Lower leg skin (tissue), 4 donors: ENCODE measurements at regions not wholly inside any gene's neighbourhood (a gene's known extent, or its start where the extent isn't known, plus 50 kb on each side); places are given as distances from the start of the nearest gene placed in this dataset.

Experiments used
- DNase-seq, 2 donors: peaks; one replicate each; pipeline ENCODE4 v3.0.0-alpha.2; 2019; ENCODE audit warnings: low spot score in 2 of 2
- H3K4me3 ChIP-seq: fragments of 200-600 bp; sonication (generic); 2 replicates; pipeline ENCODE4 v1.5.1; 2017; ENCODE audit warnings: mild to moderate bottlenecking, low read depth; ENCODE audit not compliant: poor library complexity, severe bottlenecking
- CTCF ChIP-seq, 3 donors: fragments of 450-650 bp; IDR thresholded peaks; one replicate each; pipeline ENCODE4 v1.5.1; 2016; ENCODE audit warnings: antibody characterized with exemption in 3 of 3, mild to moderate bottlenecking in 3 of 3, moderate library complexity in 2 of 3
- POLR2A ChIP-seq, 2 donors: fragments of 450-650 bp; IDR thresholded peaks; one replicate each; pipeline ENCODE4 v1.6.1; 2016 to 2017; ENCODE audit warnings: antibody characterized with exemption in 2 of 2, mild to moderate bottlenecking in 1 of 2, moderate library complexity in 1 of 2
- WGBS, 2 donors: methylation state at CpG; one replicate each; pipeline ENCODE4 v1.1.5; 2018; 5-methylcytosine and 5-hydroxymethylcytosine counted together
- intact Hi-C: fragments of 100-400 bp; cut with DNase I; formaldehyde crosslinking; loops from one replicate; pipeline ENCODE4 v1.15.0; 2023; ENCODE audit warnings: low total_unique reads

GRCh38 chr6:21999741-22000140 lies 297.1 kb downstream of the PRL start:
- no peak overlapping the region for H3K4me3 ChIP-seq
- intact Hi-C loops: no loop called here
- no peak for DNase-seq
- TF ChIP-seq CTCF (IDR thresholded peaks at IDR 0.05) (no peak), POLR2A (IDR thresholded peaks at IDR 0.05) (no peak)
- 88% methylated on average over 1 of the region's 1 CpG for WGBS, 2 donors

- TF ChIP-seq POLR2A (IDR thresholded peaks at IDR 0.05) (no peak), CTCF (IDR thresholded peaks at IDR 0.05) (no peak)
- 48 to 52% methylated on average over 2 of the region's 2 CpGs for WGBS, 2 donors
- DNase-seq: no peak
- no peak overlapping the region for H3K4me3 ChIP-seq
- intact Hi-C loops: no loop called here
These were observed 295.3 kb downstream of the PRL start for GRCh38 chr6:22001396-22002027.

- intact Hi-C loops: no loop called here
- DNase-seq: no peak
These were observed 293.5 kb downstream of the PRL start for GRCh38 chr6:22003287-22003686.

GRCh38 chr6:22006795-22007194 lies 290.0 kb downstream of the PRL start:
- no peak overlapping the region for H3K4me3 ChIP-seq
- WGBS, 2 donors: 77 to 100% methylated on average over 3 of the region's 3 CpGs
- DNase-seq: no peak
- intact Hi-C loops: no loop called here
- TF ChIP-seq CTCF (IDR thresholded peaks at IDR 0.05) (no peak), POLR2A (IDR thresholded peaks at IDR 0.05) (no peak)

More at GRCh38 chr6:22003287-22003686, 293.5 kb downstream of the PRL start:
- 67 to 68% methylated on average over 3 of the region's 3 CpGs for WGBS, 2 donors
- H3K4me3 ChIP-seq: no peak overlapping the region
- TF ChIP-seq CTCF (IDR thresholded peaks at IDR 0.05) (no peak), POLR2A (IDR thresholded peaks at IDR 0.05) (no peak)

- no peak for DNase-seq
- intact Hi-C loops: no loop called here
- TF ChIP-seq CTCF (IDR thresholded peaks at IDR 0.05): no peak
- TF ChIP-seq POLR2A (IDR thresholded peaks at IDR 0.05): no peak
- H3K4me3 ChIP-seq: no peak overlapping the region
- 79 to 88% methylated on average over 3 of the region's 3 CpGs for WGBS, 2 donors
These were observed 289.4 kb downstream of the PRL start for GRCh38 chr6:22007469-22007868.

GRCh38 chr6:22008248-22008836 lies 288.5 kb downstream of the PRL start:
- no peak for TF ChIP-seq CTCF (IDR thresholded peaks at IDR 0.05)
- TF ChIP-seq POLR2A (IDR thresholded peaks at IDR 0.05): no peak
- H3K4me3 ChIP-seq: no peak overlapping the region
- intact Hi-C loops: no loop called here
- WGBS, 2 donors: 84 to 91% methylated on average over 3 of the region's 3 CpGs
- no peak for DNase-seq
